Astrocyte (in vitro differentiated cells and primary cell): ENCODE measurements at regions not wholly inside any gene's neighbourhood (a gene's known extent, or its start where the extent isn't known, plus 50 kb on each side); places are given as distances from the start of the nearest gene placed in this dataset.
A peak's percentile ranks its signal among the peaks of the same experiment; 100 is the strongest.

Experiments
- DNase-seq: peaks from one replicate; pipeline ENCODE4 v3.0.0-alpha.2; 2010; ENCODE audit warnings: low read depth
- FAIRE-seq: peaks from 2 replicates; lab custom pipeline; 2011; peaks lifted over from hg19 to GRCh38; lab: Jason Lieb, UNC
- H2AFZ ChIP-seq: 2 replicates; pipeline ENCODE4 v1.6.0; 2012; ENCODE audit warnings: low read depth, low read length, inconsistent platforms
- H3K27ac ChIP-seq: 2 replicates; pipeline ENCODE4 v1.5.1; 2011; ENCODE audit warnings: low read depth, low read length, inconsistent platforms
- H3K27me3 ChIP-seq: 2 replicates; pipeline ENCODE4 v1.6.0; 2011; ENCODE audit warnings: low read length, inconsistent platforms; ENCODE audit not compliant: insufficient read depth
- H3K36me3 ChIP-seq: 2 replicates; pipeline ENCODE4 v1.5.1; 2011; ENCODE audit warnings: low read length, inconsistent platforms; ENCODE audit not compliant: insufficient read depth
- H3K4me1 ChIP-seq: 2 replicates; pipeline ENCODE4 v1.5.1; 2011; ENCODE audit warnings: low read length, inconsistent platforms; ENCODE audit not compliant: insufficient read depth
- H3K4me2 ChIP-seq: 2 replicates; pipeline ENCODE4 v1.6.0; 2012; ENCODE audit warnings: low read length, inconsistent platforms
- H3K4me3 ChIP-seq: 2 replicates; pipeline ENCODE4 v1.5.1; 2011; ENCODE audit warnings: low read depth, mild to moderate bottlenecking, low read length, inconsistent platforms; ENCODE audit not compliant: insufficient read depth
- H3K79me2 ChIP-seq: 2 replicates; pipeline ENCODE4 v1.6.0; 2012; ENCODE audit warnings: mild to moderate bottlenecking, low read length, inconsistent platforms; ENCODE audit not compliant: insufficient read depth
- H3K9ac ChIP-seq: 2 replicates; pipeline ENCODE4 v1.6.0; 2012; ENCODE audit warnings: mild to moderate bottlenecking, low read length, inconsistent platforms
- H3K9me3 ChIP-seq: 2 replicates; pipeline ENCODE4 v1.5.1; 2012; ENCODE audit warnings: low read depth, mild to moderate bottlenecking, low read length, inconsistent platforms; ENCODE audit not compliant: insufficient read depth
- H4K20me1 ChIP-seq: 2 replicates; pipeline ENCODE4 v1.6.0; 2012; ENCODE audit warnings: low read length, inconsistent platforms; ENCODE audit not compliant: insufficient read depth
- H3K27ac Mint-ChIP-seq: one replicate; pipeline ENCODE4 v1.8.0; 2021; ENCODE audit warnings: mild to moderate bottlenecking, mixed read lengths; ENCODE audit not compliant: unreplicated experiment
- H3K27me3 Mint-ChIP-seq: one replicate; pipeline ENCODE4 v1.8.0; 2021; ENCODE audit warnings: low read depth, mixed read lengths; ENCODE audit not compliant: unreplicated experiment
- H3K36me3 Mint-ChIP-seq: one replicate; pipeline ENCODE4 v1.8.0; 2021; ENCODE audit warnings: low read depth, mixed read lengths; ENCODE audit not compliant: unreplicated experiment
- H3K4me1 Mint-ChIP-seq: one replicate; pipeline ENCODE4 v1.8.0; 2021; ENCODE audit warnings: low read depth, mixed read lengths; ENCODE audit not compliant: unreplicated experiment
- H3K4me3 Mint-ChIP-seq: one replicate; pipeline ENCODE4 v1.8.0; 2021; ENCODE audit warnings: mild to moderate bottlenecking, moderate library complexity, mixed read lengths; ENCODE audit not compliant: unreplicated experiment
- H3K9me3 Mint-ChIP-seq: one replicate; pipeline ENCODE4 v1.8.0; 2021; ENCODE audit warnings: mild to moderate bottlenecking, mixed read lengths; ENCODE audit not compliant: unreplicated experiment
- CTCF ChIP-seq: IDR thresholded peaks from 2 replicates; pipeline ENCODE4 v1.5.1; 2011; ENCODE audit warnings: low read depth, mild to moderate bottlenecking, inconsistent platforms, low read length, moderate library complexity; ENCODE audit not compliant: insufficient read depth
- EZH2 ChIP-seq: IDR thresholded peaks from 2 replicates; pipeline ENCODE4 v1.6.1; 2012; ENCODE audit warnings: mild to moderate bottlenecking, low read length, inconsistent platforms; ENCODE audit not compliant: insufficient read depth

GRCh38 chr3:153244961-153245360 lies 82.9 kb downstream of the RAP2B start:
- Histone ChIP-seq H3K4me2 (no peak overlapping the region), H3K9me3 (peaks cover 2% of the 10 kb centered on the region), H3K27me3 (no peaks in the 10 kb centered on the region), H3K79me2 (no peaks in the 10 kb centered on the region), H3K4me3 (no peak overlapping the region), H3K36me3 (no peaks in the 10 kb centered on the region), H2AFZ (no peak overlapping the region), H3K27ac (no peak overlapping the region), H3K4me1 (no peaks in the 10 kb centered on the region), H3K9ac (no peak overlapping the region), H4K20me1 (no peaks in the 10 kb centered on the region)
- H3K27me3 Mint-ChIP-seq: no peaks in the 10 kb centered on the region
- H3K36me3 Mint-ChIP-seq: no peaks in the 10 kb centered on the region
- H3K9me3 Mint-ChIP-seq: peaks cover 9% of the 10 kb centered on the region
- H3K4me3 Mint-ChIP-seq: no peak overlapping the region
- peaks cover 20% of the 10 kb centered on the region for H3K4me1 Mint-ChIP-seq
- FAIRE-seq: peak; percentile 26
- no peak overlapping the region for H3K27ac Mint-ChIP-seq
- no peak for TF ChIP-seq CTCF
- TF ChIP-seq EZH2: no peak
- DNase-seq: no peak

- Histone ChIP-seq H3K27ac (no peak overlapping the region), H4K20me1 (no peaks in the 10 kb centered on the region), H3K4me2 (no peak overlapping the region), H3K27me3 (no peaks in the 10 kb centered on the region), H3K4me1 (no peaks in the 10 kb centered on the region), H3K9ac (no peak overlapping the region), H3K79me2 (no peaks in the 10 kb centered on the region), H3K4me3 (no peak overlapping the region), H3K36me3 (no peaks in the 10 kb centered on the region), H3K9me3 (peaks cover 2% of the 10 kb centered on the region), H2AFZ (no peak overlapping the region)
- TF ChIP-seq CTCF: no peak
- TF ChIP-seq EZH2: no peak
- H3K4me1 Mint-ChIP-seq: peaks cover 20% of the 10 kb centered on the region
- peaks cover 9% of the 10 kb centered on the region for H3K9me3 Mint-ChIP-seq
- FAIRE-seq (no peak), DNase-seq (peak; percentile 23)
- H3K4me3 Mint-ChIP-seq: no peak overlapping the region
- no peaks in the 10 kb centered on the region for H3K36me3 Mint-ChIP-seq
- H3K27ac Mint-ChIP-seq: no peak overlapping the region
- H3K27me3 Mint-ChIP-seq: no peaks in the 10 kb centered on the region
These were observed 83.6 kb downstream of the RAP2B start for GRCh38 chr3:153245661-153246060.

DNA sequence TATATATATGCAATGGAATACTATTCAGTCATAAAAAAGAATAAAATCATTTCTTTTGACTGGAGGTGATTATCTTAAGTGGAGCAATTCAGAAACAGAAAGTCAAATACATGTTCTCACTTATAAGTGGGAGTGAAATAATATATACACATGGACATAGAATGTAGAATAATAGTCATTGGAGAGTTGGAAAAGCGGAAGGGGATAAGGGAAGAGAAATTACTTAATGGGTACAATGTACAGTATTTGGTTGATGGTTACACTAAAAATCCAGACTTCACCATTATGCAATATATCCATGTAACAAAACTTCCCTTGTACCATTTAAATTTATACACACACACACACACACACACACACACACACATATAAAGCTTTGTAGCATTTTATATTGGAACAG lies 84.3 kb downstream of the RAP2B start:
- H3K36me3 Mint-ChIP-seq: no peaks in the 10 kb centered on the region
- peaks cover 2% of the 10 kb centered on the region for H3K9me3 ChIP-seq
- H3K4me1 Mint-ChIP-seq: peaks cover 20% of the 10 kb centered on the region
- no peaks in the 10 kb centered on the region for H3K4me1 ChIP-seq
- TF ChIP-seq EZH2 (no peak), CTCF (no peak)
- FAIRE-seq (no peak), DNase-seq (no peak)
- no peaks in the 10 kb centered on the region for H3K27me3 Mint-ChIP-seq
- no peak overlapping the region for H3K4me2 ChIP-seq
- H3K9ac ChIP-seq: no peak overlapping the region
- no peak overlapping the region for H3K4me3 ChIP-seq
- H2AFZ ChIP-seq: no peak overlapping the region
- no peak overlapping the region for H3K4me3 Mint-ChIP-seq
- peaks cover 9% of the 10 kb centered on the region for H3K9me3 Mint-ChIP-seq
- no peaks in the 10 kb centered on the region for H3K79me2 ChIP-seq
- H3K27me3 ChIP-seq: no peaks in the 10 kb centered on the region
- H3K27ac ChIP-seq: no peak overlapping the region
- no peak overlapping the region for H3K27ac Mint-ChIP-seq
- no peaks in the 10 kb centered on the region for H3K36me3 ChIP-seq
- H4K20me1 ChIP-seq: no peaks in the 10 kb centered on the region
